ENCODE measurements at regions not wholly inside any gene's neighbourhood (a gene's known extent, or its start where the extent isn't known, plus 50 kb on each side); places are given as distances from the start of the nearest gene placed in this dataset.

DNA sequence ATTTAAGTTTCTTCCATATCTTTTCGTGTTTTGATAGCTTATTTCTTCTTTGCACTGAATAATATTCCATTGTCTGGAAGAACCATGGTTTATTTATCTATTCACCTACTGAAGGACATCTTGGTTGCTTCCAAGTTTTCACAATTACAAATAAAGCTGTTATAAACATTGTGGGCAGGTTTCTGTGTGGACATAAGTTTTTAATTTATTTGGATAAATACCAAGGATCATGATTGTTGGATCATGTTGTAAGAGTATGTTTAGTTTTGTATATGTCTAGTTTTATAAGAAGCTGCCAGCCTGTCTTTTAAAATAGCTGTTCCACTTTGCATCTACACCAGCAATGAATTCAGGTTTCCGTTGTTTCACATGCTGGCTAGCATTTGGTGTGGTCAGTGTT lies 339.4 kb downstream of the CDH11 start:
- Histone ChIP-seq H3K27ac (no peak overlapping the region), H3K27me3 (no peaks in the 10 kb centered on the region), H3K4me1 (no peaks in the 10 kb centered on the region), H3K9me3 (no peaks in the 10 kb centered on the region), H3K36me3 (no peaks in the 10 kb centered on the region), H3K4me3 (no peak overlapping the region)
- intact Hi-C loops (cut with DNase I): no loop called here
- 86 to 91% methylated on average over 2 of the region's 2 CpGs for WGBS, 2 donors
- TF ChIP-seq POLR2A (IDR thresholded peaks at IDR 0.05) (no peak), POLR2AphosphoS5 (IDR thresholded peaks at IDR 0.05) (no peak), EP300 (IDR thresholded peaks at IDR 0.05) (no peak)
- TF ChIP-seq, protein P1, sequence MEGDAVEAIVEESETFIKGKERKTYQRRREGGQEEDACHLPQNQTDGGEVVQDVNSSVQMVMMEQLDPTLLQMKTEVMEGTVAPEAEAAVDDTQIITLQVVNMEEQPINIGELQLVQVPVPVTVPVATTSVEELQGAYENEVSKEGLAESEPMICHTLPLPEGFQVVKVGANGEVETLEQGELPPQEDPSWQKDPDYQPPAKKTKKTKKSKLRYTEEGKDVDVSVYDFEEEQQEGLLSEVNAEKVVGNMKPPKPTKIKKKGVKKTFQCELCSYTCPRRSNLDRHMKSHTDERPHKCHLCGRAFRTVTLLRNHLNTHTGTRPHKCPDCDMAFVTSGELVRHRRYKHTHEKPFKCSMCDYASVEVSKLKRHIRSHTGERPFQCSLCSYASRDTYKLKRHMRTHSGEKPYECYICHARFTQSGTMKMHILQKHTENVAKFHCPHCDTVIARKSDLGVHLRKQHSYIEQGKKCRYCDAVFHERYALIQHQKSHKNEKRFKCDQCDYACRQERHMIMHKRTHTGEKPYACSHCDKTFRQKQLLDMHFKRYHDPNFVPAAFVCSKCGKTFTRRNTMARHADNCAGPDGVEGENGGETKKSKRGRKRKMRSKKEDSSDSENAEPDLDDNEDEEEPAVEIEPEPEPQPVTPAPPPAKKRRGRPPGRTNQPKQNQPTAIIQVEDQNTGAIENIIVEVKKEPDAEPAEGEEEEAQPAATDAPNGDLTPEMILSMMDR (IDR thresholded peaks at IDR 0.05): no peak
- DNase-seq: no peak

DNA sequence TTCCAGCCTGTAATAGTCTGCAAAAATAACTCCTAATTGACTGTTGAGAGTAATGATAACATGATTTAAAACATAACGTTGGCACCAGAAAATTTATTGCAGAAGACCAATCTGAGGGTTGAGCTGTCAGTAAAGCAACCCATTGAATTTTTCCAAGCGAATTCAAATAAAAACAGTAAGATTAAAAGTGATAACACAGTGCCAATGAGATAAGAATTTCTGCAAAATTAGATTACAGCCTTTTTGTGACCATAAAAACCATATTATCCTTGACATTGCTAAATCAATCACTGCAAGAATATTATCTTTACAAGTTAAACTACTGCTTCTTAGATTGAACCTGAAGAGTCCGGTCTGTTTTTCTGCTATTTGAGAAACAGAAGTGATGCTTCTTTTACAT lies 341.4 kb downstream of the CDH11 start:
- Histone ChIP-seq H3K27me3 (no peaks in the 10 kb centered on the region), H3K36me3 (no peaks in the 10 kb centered on the region), H3K4me3 (no peak overlapping the region), H3K9me3 (peaks cover 0 to 2% (median 0%) of the 10 kb centered on the region in 4 donors), H3K27ac (no peak overlapping the region), H3K4me1 (no peaks in the 10 kb centered on the region)
- intact Hi-C loops (cut with DNase I): no loop called here
- no peak for TF ChIP-seq EP300 (IDR thresholded peaks at IDR 0.05)
- no peak for TF ChIP-seq POLR2A (IDR thresholded peaks at IDR 0.05)
- TF ChIP-seq, protein P1 (IDR thresholded peaks at IDR 0.05): no peak
- TF ChIP-seq POLR2AphosphoS5 (IDR thresholded peaks at IDR 0.05): no peak
- DNase-seq: no peak
- WGBS, 2 donors: 20 to 57% methylated on average over 3 of the region's 3 CpGs

DNA sequence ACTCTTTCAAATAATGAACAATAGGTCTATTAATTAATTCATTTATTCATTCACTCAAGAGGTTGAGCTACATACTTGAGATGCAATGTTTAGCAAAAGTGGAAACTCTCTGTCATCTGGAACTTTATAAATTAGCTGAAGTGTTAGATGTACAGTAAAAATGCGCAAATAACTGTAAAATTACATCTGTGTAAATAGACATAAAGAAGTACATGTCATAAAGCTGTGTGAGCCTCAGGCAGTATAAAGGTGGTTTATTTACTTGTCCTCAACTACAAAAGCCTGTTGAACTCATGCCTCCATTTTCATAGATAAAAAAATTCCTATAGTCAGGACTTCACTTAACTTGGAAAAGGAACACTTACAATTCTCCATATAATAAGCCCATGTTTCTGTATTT lies 343.1 kb downstream of the CDH11 start:
- no peak overlapping the region for H3K4me3 ChIP-seq
- WGBS, 2 donors: 15 to 76% methylated on average over 1 of the region's 1 CpG
- DNase-seq: no peak
- no peak for TF ChIP-seq POLR2AphosphoS5 (IDR thresholded peaks at IDR 0.05)
- no peak for TF ChIP-seq POLR2A (IDR thresholded peaks at IDR 0.05)
- TF ChIP-seq, protein P1 (IDR thresholded peaks at IDR 0.05): no peak
- TF ChIP-seq EP300 (IDR thresholded peaks at IDR 0.05): no peak
- no peak overlapping the region for H3K27ac ChIP-seq
- no peaks in the 10 kb centered on the region for H3K27me3 ChIP-seq
- peaks cover 0 to 2% (median 0%) of the 10 kb centered on the region in 4 donors for H3K9me3 ChIP-seq
- intact Hi-C loops (cut with DNase I): no loop called here
- H3K36me3 ChIP-seq: no peaks in the 10 kb centered on the region
- H3K4me1 ChIP-seq: no peaks in the 10 kb centered on the region

DNA sequence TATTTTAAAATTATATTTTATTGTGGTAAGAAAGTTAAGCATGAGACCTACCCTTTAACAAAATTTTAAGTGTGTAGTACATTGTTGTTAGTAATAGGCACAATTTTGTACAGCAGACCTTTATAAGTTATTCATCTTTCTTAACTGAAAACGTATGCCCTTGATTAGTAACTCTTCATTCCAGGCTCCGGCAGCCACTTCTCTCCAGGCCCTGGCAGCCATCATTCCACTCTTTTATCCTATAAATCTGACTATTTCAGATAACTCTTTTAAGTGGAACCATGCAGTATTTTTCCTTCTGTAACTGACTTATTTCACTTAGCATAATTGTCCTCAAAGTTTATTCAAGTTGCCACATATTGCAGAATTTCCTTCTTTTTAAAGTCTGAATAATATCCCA lies 348.2 kb downstream of the CDH11 start:
- Histone ChIP-seq H3K4me1 (no peaks in the 10 kb centered on the region), H3K27ac (no peak overlapping the region), H3K36me3 (no peaks in the 10 kb centered on the region), H3K4me3 (no peak overlapping the region), H3K9me3 (peaks cover 0 to 2% (median 0%) of the 10 kb centered on the region in 4 donors), H3K27me3 (no peaks in the 10 kb centered on the region)
- TF ChIP-seq, protein P1 (IDR thresholded peaks at IDR 0.05): no peak
- TF ChIP-seq EP300 (IDR thresholded peaks at IDR 0.05): no peak
- no peak for TF ChIP-seq POLR2AphosphoS5 (IDR thresholded peaks at IDR 0.05)
- no peak for TF ChIP-seq POLR2A (IDR thresholded peaks at IDR 0.05)
- 87 to 90% methylated on average over 2 of the region's 2 CpGs for WGBS, 2 donors
- no peak for DNase-seq
- intact Hi-C loops (cut with DNase I): no loop called here

DNA sequence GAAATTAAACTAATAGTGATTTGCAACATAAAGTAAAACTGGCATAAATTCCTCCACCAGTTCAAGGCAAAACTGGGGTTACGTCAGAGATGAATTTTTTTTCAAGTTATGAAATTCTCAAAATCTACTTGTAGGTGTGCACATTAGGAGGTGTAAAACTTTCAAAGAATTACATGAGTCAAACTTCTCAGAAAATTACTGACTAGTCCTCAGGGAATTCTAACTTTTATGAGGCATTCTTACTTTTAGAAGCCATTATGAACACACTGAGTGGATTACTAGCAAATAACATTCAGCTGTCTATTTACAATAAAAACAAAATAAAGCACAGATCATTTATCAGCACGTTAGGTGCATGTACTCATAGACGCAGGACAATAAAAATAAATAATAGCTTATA lies 348.7 kb downstream of the CDH11 start:
- WGBS, 2 donors: 57 to 78% methylated on average over 3 of the region's 3 CpGs
- Histone ChIP-seq H3K27ac (no peak overlapping the region), H3K4me3 (no peak overlapping the region), H3K4me1 (no peaks in the 10 kb centered on the region), H3K36me3 (no peaks in the 10 kb centered on the region), H3K9me3 (peaks cover 0 to 2% (median 0%) of the 10 kb centered on the region in 4 donors), H3K27me3 (no peaks in the 10 kb centered on the region)
- intact Hi-C loops (cut with DNase I): no loop called here
- TF ChIP-seq, protein P1 (IDR thresholded peaks at IDR 0.05): no peak
- no peak for TF ChIP-seq POLR2AphosphoS5 (IDR thresholded peaks at IDR 0.05)
- TF ChIP-seq EP300 (IDR thresholded peaks at IDR 0.05): no peak
- TF ChIP-seq POLR2A (IDR thresholded peaks at IDR 0.05): no peak
- no peak for DNase-seq
